H9 (cell line): ENCODE measurements at regions not wholly inside any gene's neighbourhood (a gene's known extent, or its start where the extent isn't known, plus 50 kb on each side); places are given as distances from the start of the nearest gene placed in this dataset.

Source experiments
- DNase-seq: peaks from one replicate; pipeline ENCODE4 v3.0.0-alpha.2; 2017
- H2AFZ ChIP-seq: one replicate; pipeline ENCODE4 v1.6.1; 2013; ENCODE audit warnings: mild to moderate bottlenecking, low read length, control low read depth, moderate library complexity
- H2AK5ac ChIP-seq: 2 replicates; pipeline ENCODE4 v1.6.1; 2013; ENCODE audit warnings: low read length, control low read depth, mixed read lengths; ENCODE audit not compliant: insufficient read length
- H2BK120ac ChIP-seq: one replicate; pipeline ENCODE4 v1.6.1; 2013; ENCODE audit warnings: low read depth, mild to moderate bottlenecking, low read length, control low read depth, inconsistent platforms; ENCODE audit not compliant: poor library complexity, severe bottlenecking
- H2BK12ac ChIP-seq: 2 replicates; pipeline ENCODE4 v1.6.1; 2013; ENCODE audit warnings: low read length, control low read depth, mixed read lengths, low read depth; ENCODE audit not compliant: insufficient read length
- H2BK15ac ChIP-seq: 2 replicates; pipeline ENCODE4 v1.6.1; 2013; ENCODE audit warnings: low read depth, low read length, control low read depth
- H2BK20ac ChIP-seq: one replicate; pipeline ENCODE4 v1.6.1; 2013; ENCODE audit warnings: low read depth, mild to moderate bottlenecking, low read length, control low read depth, inconsistent platforms; ENCODE audit not compliant: poor library complexity, severe bottlenecking
- H2BK5ac ChIP-seq: 2 replicates; pipeline ENCODE4 v1.6.1; 2013; ENCODE audit warnings: low read length, control low read depth, mixed read lengths; ENCODE audit not compliant: insufficient read length
- H3K14ac ChIP-seq: 2 replicates; pipeline ENCODE4 v1.6.1; 2013; ENCODE audit warnings: low read length, control low read depth; ENCODE audit not compliant: insufficient read depth
- H3K18ac ChIP-seq: 2 replicates; pipeline ENCODE4 v1.6.1; 2013; ENCODE audit warnings: low read depth, mild to moderate bottlenecking, mixed read lengths, low read length, control low read depth; ENCODE audit not compliant: insufficient read length
- H3K23ac ChIP-seq: 2 replicates; pipeline ENCODE4 v1.6.1; 2013; ENCODE audit warnings: low read length, control low read depth, mixed read lengths, low read depth; ENCODE audit not compliant: insufficient read length
- H3K23me2 ChIP-seq: 2 replicates; pipeline ENCODE4 v1.6.1; 2013; ENCODE audit warnings: low read depth, mild to moderate bottlenecking, mixed read lengths, low read length, control low read depth; ENCODE audit not compliant: insufficient read length, poor library complexity, severe bottlenecking
- H3K27ac ChIP-seq: 2 replicates; pipeline ENCODE4 v1.5.1; 2013; ENCODE audit warnings: low read length, control low read depth, mixed read lengths, low read depth; ENCODE audit not compliant: insufficient read length
- H3K27me3 ChIP-seq: 2 replicates; pipeline ENCODE4 v1.6.1; 2013; ENCODE audit warnings: low read length, control low read depth, inconsistent platforms; ENCODE audit not compliant: insufficient read depth
- H3K4ac ChIP-seq: 2 replicates; pipeline ENCODE4 v1.6.1; 2013; ENCODE audit warnings: low read depth, mild to moderate bottlenecking, control low read depth, inconsistent platforms, low read length, moderate library complexity
- H3K4me1 ChIP-seq: 2 replicates; pipeline ENCODE4 v1.6.1; 2013; ENCODE audit warnings: low read length, control low read depth, inconsistent platforms; ENCODE audit not compliant: insufficient read depth
- H3K4me2 ChIP-seq: 2 replicates; pipeline ENCODE4 v1.6.1; 2013; ENCODE audit warnings: low read length, control low read depth, mixed read lengths; ENCODE audit not compliant: insufficient read length, insufficient read depth
- H3K56ac ChIP-seq: 2 replicates; pipeline ENCODE4 v1.6.1; 2013; ENCODE audit warnings: low read depth, mild to moderate bottlenecking, mixed read lengths, low read length, control low read depth; ENCODE audit not compliant: insufficient read length
- H3K79me1 ChIP-seq: 2 replicates; pipeline ENCODE4 v1.6.1; 2013; ENCODE audit warnings: low read depth, mild to moderate bottlenecking, moderate library complexity, low read length, control low read depth, inconsistent platforms; ENCODE audit not compliant: insufficient read depth, poor library complexity, severe bottlenecking
- H3K79me2 ChIP-seq: 2 replicates; pipeline ENCODE4 v1.6.1; 2013; ENCODE audit warnings: low read length, control low read depth, inconsistent platforms; ENCODE audit not compliant: insufficient read depth
- H3K9ac ChIP-seq: 2 replicates; pipeline ENCODE4 v1.6.1; 2013; ENCODE audit warnings: low read length, control low read depth, mixed read lengths; ENCODE audit not compliant: insufficient read length; ENCODE audit errors: extremely low read depth
- H3K9me3 ChIP-seq: one replicate; pipeline ENCODE4 v1.6.1; 2013; ENCODE audit warnings: low read depth, low read length, inconsistent platforms; ENCODE audit not compliant: control insufficient read depth
- H3T11ph ChIP-seq: one replicate; pipeline ENCODE4 v1.6.1; 2013; ENCODE audit warnings: mild to moderate bottlenecking, low read length, control low read depth, inconsistent platforms
- H4K20me1 ChIP-seq: one replicate; pipeline ENCODE4 v1.6.1; 2013; ENCODE audit not compliant: control insufficient read depth, insufficient read length, insufficient read depth
- H4K5ac ChIP-seq: 2 replicates; pipeline ENCODE4 v1.6.1; 2013; ENCODE audit warnings: low read depth, mild to moderate bottlenecking, mixed read lengths, low read length, control low read depth; ENCODE audit not compliant: insufficient read length
- H4K8ac ChIP-seq: replicated peaks from 2 replicates; pipeline ENCODE4 v1.6.1; 2013; ENCODE audit warnings: low read length, control low read depth, mixed read lengths, low read depth; ENCODE audit not compliant: insufficient read length
- H4K91ac ChIP-seq: 2 replicates; pipeline ENCODE4 v1.6.1; 2013; ENCODE audit warnings: low read depth, mild to moderate bottlenecking, moderate library complexity, mixed read lengths, low read length, control low read depth; ENCODE audit not compliant: insufficient read length
- H3K27ac Mint-ChIP-seq, 3 experiments: 2 replicates in 2 of 3; 3 replicates in 1 of 3; pipeline ENCODE4 v1.8.0; 2020 to 2021; ENCODE audit warnings: mixed read lengths in 3 of 3, mild to moderate bottlenecking in 1 of 3, moderate library complexity in 1 of 3
- H3K27me3 Mint-ChIP-seq: 2 replicates; pipeline ENCODE4 v1.8.0; 2021; ENCODE audit warnings: low read depth, mild to moderate bottlenecking, moderate library complexity, mixed read lengths
- H3K36me3 Mint-ChIP-seq, 3 experiments: 2 replicates in 2 of 3; 3 replicates in 1 of 3; pipeline ENCODE4 v1.8.0; 2020 to 2021; ENCODE audit warnings: low read depth in 3 of 3, mixed read lengths in 3 of 3; ENCODE audit not compliant: insufficient read depth in 1 of 3
- H3K4me1 Mint-ChIP-seq, 2 experiments: 2 replicates each; pipeline ENCODE4 v1.8.0; 2020; ENCODE audit warnings: mixed read lengths in 2 of 2
- H3K4me3 Mint-ChIP-seq, 2 experiments: 2 replicates in 1 of 2; 3 replicates in 1 of 2; pipeline ENCODE4 v1.8.0; 2020 to 2021; ENCODE audit warnings: mild to moderate bottlenecking in 2 of 2, mixed read lengths in 2 of 2, moderate library complexity in 1 of 2
- H3K9me3 Mint-ChIP-seq, 2 experiments: 2 replicates in 1 of 2; 3 replicates in 1 of 2; pipeline ENCODE4 v1.8.0; 2020; ENCODE audit warnings: mild to moderate bottlenecking in 2 of 2, mixed read lengths in 2 of 2, moderate library complexity in 1 of 2
- CTCF ChIP-seq: fragments of 200-600 bp; sonication (generic); conservative IDR thresholded peaks from 3 replicates; pipeline ENCODE4 v1.8.0; 2021; ENCODE audit warnings: antibody characterized with exemption, mild to moderate bottlenecking
- WGBS: extraction: QIAGEN DNeasy Blood & Tissue Kit; methylation state at CpG from one replicate; pipeline ENCODE4 v1.1.7; 2013; ENCODE audit warnings: missing lambda C conversion rate, low lambda C conversion rate, mixed read lengths; ENCODE audit not compliant: insufficient read length; ENCODE audit errors: extremely low coverage; 5-methylcytosine and 5-hydroxymethylcytosine counted together

DNA sequence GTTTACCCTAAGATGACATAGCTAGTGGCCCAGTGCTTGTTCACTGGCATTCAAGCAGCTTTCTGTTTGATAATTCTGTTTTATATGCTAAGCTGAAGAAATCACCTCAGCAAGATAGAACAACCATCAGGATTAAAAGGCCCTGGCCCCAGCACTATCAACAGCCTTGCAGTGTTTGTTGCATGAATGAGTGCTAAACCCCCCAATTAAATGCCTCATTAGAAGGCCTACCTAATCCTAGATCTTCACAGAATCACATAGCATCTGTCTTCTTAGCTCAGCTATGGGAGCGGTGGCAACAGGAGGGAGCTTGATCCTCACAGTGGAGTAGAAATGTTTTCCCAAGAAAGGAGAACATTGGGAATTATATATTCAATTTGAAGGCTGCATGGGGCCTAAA is 194.1 kb upstream of the HNMT start:
- Histone ChIP-seq H2BK20ac (no peak overlapping the region), H3K4me2 (no peak overlapping the region), H3K9me3 (no peaks in the 10 kb centered on the region), H4K20me1 (no peaks in the 10 kb centered on the region), H2AK5ac (no peak overlapping the region), H3K27me3 (no peaks in the 10 kb centered on the region), H2BK5ac (no peak overlapping the region), H3K9ac (no peak overlapping the region), H3K23me2 (no peaks in the 10 kb centered on the region), H4K91ac (no peak overlapping the region), H3K4me1 (peaks cover 5% of the 10 kb centered on the region; the same call in 1 of the 2 replicates), H2BK15ac (no peak overlapping the region), H4K5ac (no peak overlapping the region), H2BK12ac (no peak overlapping the region), H2AFZ (no peak overlapping the region), H3K14ac (no peak overlapping the region), H3K18ac (no peak overlapping the region), H3K4ac (no peak overlapping the region), H3K23ac (no peak overlapping the region), H4K8ac (no peak overlapping the region), H3K79me1 (no peaks in the 10 kb centered on the region), H2BK120ac (no peak overlapping the region), H3T11ph (no peak overlapping the region), H3K56ac (no peak overlapping the region), H3K27ac (no peak overlapping the region), H3K79me2 (no peaks in the 10 kb centered on the region)
- H3K36me3 Mint-ChIP-seq = peaks cover 0 to 13% (median 0%) of the 10 kb centered on the region in 3 experiments; a peak in 4 of 7 replicates
- TF ChIP-seq CTCF = no peak
- no peak overlapping the region for H3K27ac Mint-ChIP-seq
- DNase-seq = no peak
- peaks cover 5 to 11% of the 10 kb centered on the region in 2 experiments; a peak in 4 of 5 replicates for H3K9me3 Mint-ChIP-seq
- no peaks in the 10 kb centered on the region for H3K27me3 Mint-ChIP-seq
- WGBS = no CpG with 5 or more reads among the region's 1 CpG
- no peak overlapping the region for H3K4me3 Mint-ChIP-seq
- H3K4me1 Mint-ChIP-seq = peaks cover 11 to 23% of the 10 kb centered on the region in 2 experiments
